GM23338 (cell line): ENCODE measurements at regions not wholly inside any gene's neighbourhood (a gene's known extent, or its start where the extent isn't known, plus 50 kb on each side); places are given as distances from the start of the nearest gene placed in this dataset.

Experiments used
- ATAC-seq: fragments of 200-7000 bp; cut with Tn5 transposase; 3 replicates; pipeline ENCODE4 v1.9.1; 2020
- DNase-seq: peaks from one replicate; pipeline ENCODE4 v3.0.0-alpha.2; 2015; ENCODE audit warnings: low spot score
- H2AFZ ChIP-seq: fragments of 200-600 bp; sonication (generic); 2 replicates; pipeline ENCODE4 v1.8.0; 2016; ENCODE audit warnings: antibody characterized with exemption, mild to moderate bottlenecking, moderate library complexity
- H3F3A ChIP-seq: fragments of 200-600 bp; sonication (generic); replicated peaks from 2 replicates; pipeline ENCODE4 v1.8.0; 2017; ENCODE audit warnings: antibody characterized with exemption, mixed run types, low read depth
- H3K27ac ChIP-seq: fragments of 200-600 bp; sonication (generic); 2 replicates; pipeline ENCODE4 v1.6.1; 2016; ENCODE audit warnings: low read depth
- H3K27me3 ChIP-seq: fragments of 200-600 bp; sonication (generic); 2 replicates; pipeline ENCODE4 v1.8.0; 2016; ENCODE audit warnings: mild to moderate bottlenecking, mixed run types, moderate library complexity; ENCODE audit not compliant: insufficient read depth
- H3K36me3 ChIP-seq: fragments of 200-600 bp; sonication (generic); 2 replicates; pipeline ENCODE4 v1.8.0; 2016; ENCODE audit warnings: mild to moderate bottlenecking; ENCODE audit not compliant: insufficient read depth
- H3K4me1 ChIP-seq: fragments of 200-600 bp; sonication (generic); 2 replicates; pipeline ENCODE4 v1.8.0; 2016; ENCODE audit warnings: mild to moderate bottlenecking, moderate library complexity; ENCODE audit not compliant: insufficient read depth
- H3K4me2 ChIP-seq: fragments of 200-600 bp; sonication (generic); 2 replicates; pipeline ENCODE4 v1.7.1; 2017; ENCODE audit warnings: mixed run types
- H3K4me3 ChIP-seq: fragments of 200-600 bp; sonication (generic); 2 replicates; pipeline ENCODE4 v1.6.1; 2016; ENCODE audit warnings: mixed run types
- H3K79me2 ChIP-seq: fragments of 200-600 bp; sonication (generic); replicated peaks from 2 replicates; pipeline ENCODE4 v1.8.0; 2017; ENCODE audit warnings: mild to moderate bottlenecking; ENCODE audit not compliant: insufficient read depth
- H3K9me2 ChIP-seq: fragments of 200-600 bp; sonication (generic); 2 replicates; pipeline ENCODE4 v1.8.0; 2017; ENCODE audit not compliant: insufficient read depth
- H4K20me1 ChIP-seq: fragments of 200-600 bp; sonication (generic); replicated peaks from 2 replicates; pipeline ENCODE4 v1.8.0; 2017; ENCODE audit warnings: mild to moderate bottlenecking; ENCODE audit not compliant: insufficient read depth
- H3K27ac Mint-ChIP-seq: 2 replicates; pipeline ENCODE4 v1.8.0; 2020; ENCODE audit warnings: inconsistent platforms, mild to moderate bottlenecking, moderate library complexity, mixed read lengths
- H3K27me3 Mint-ChIP-seq: 3 replicates; pipeline ENCODE4 v1.8.0; 2022; ENCODE audit warnings: low read depth, mild to moderate bottlenecking, moderate library complexity, mixed read lengths, inconsistent platforms; ENCODE audit not compliant: insufficient read depth, poor library complexity
- H3K36me3 Mint-ChIP-seq: 3 replicates; pipeline ENCODE4 v1.8.0; 2021; ENCODE audit warnings: low read depth, mild to moderate bottlenecking, inconsistent platforms, moderate library complexity, mixed read lengths
- H3K4me1 Mint-ChIP-seq: 3 replicates; pipeline ENCODE4 v1.8.0; 2020; ENCODE audit warnings: mild to moderate bottlenecking, inconsistent platforms, mixed read lengths
- H3K4me3 Mint-ChIP-seq: 3 replicates; pipeline ENCODE4 v1.8.0; 2021; ENCODE audit warnings: moderate library complexity, mild to moderate bottlenecking, inconsistent platforms, mixed read lengths
- H3K9me3 Mint-ChIP-seq: 3 replicates; pipeline ENCODE4 v1.8.0; 2020; ENCODE audit warnings: moderate library complexity, mild to moderate bottlenecking, inconsistent platforms, mixed read lengths
- ETS1 ChIP-seq: IDR thresholded peaks from 2 replicates; pipeline ENCODE4 v1.6.1; 2016; ENCODE audit warnings: antibody characterized with exemption
- EZH2 ChIP-seq: fragments of 200-600 bp; sonication (generic); IDR thresholded peaks from one replicate; pipeline ENCODE4 v1.8.0; 2017; ENCODE audit warnings: antibody characterized with exemption, mild to moderate bottlenecking, low read depth; ENCODE audit not compliant: unreplicated experiment
- EZH2phosphoT487 ChIP-seq: fragments of 200-600 bp; sonication (generic); IDR thresholded peaks from one replicate; pipeline ENCODE4 v1.8.1; 2018; ENCODE audit warnings: antibody characterized with exemption; ENCODE audit not compliant: unreplicated experiment
- JUNB ChIP-seq: IDR thresholded peaks from one replicate; pipeline ENCODE4 v1.6.1; 2016; ENCODE audit warnings: antibody characterized with exemption; ENCODE audit not compliant: unreplicated experiment
- NANOG ChIP-seq: IDR thresholded peaks from 2 replicates; pipeline ENCODE4 v1.6.1; 2016; ENCODE audit warnings: antibody characterized with exemption, borderline replicate concordance
- POLR2AphosphoS5 ChIP-seq: IDR thresholded peaks from 2 replicates; pipeline ENCODE4 v1.6.1; 2016; ENCODE audit warnings: antibody characterized with exemption, low read depth
- REST ChIP-seq: IDR thresholded peaks from one replicate; pipeline ENCODE4 v1.6.1; 2018; ENCODE audit warnings: antibody characterized with exemption; ENCODE audit not compliant: unreplicated experiment
- STAT1 ChIP-seq: IDR thresholded peaks from one replicate; pipeline ENCODE4 v1.6.1; 2016; ENCODE audit warnings: antibody characterized with exemption; ENCODE audit not compliant: unreplicated experiment
- ZNF114 ChIP-seq: fragments of 250-450 bp; sonication (Bioruptor Pico); IDR thresholded peaks from 2 replicates; pipeline ENCODE4 v1.5.0; 2020; ENCODE audit warnings: mild to moderate bottlenecking, moderate library complexity
- ZNF331 ChIP-seq: fragments of 250-450 bp; sonication (Bioruptor Pico); IDR thresholded peaks from 2 replicates; pipeline ENCODE4 v1.5.0; 2020; ENCODE audit warnings: low read depth, mild to moderate bottlenecking, moderate library complexity

GRCh38 chr17:20922128-20922670 is 120.6 kb downstream of the USP22 start (continued):
- TF ChIP-seq REST (no peak), ETS1 (no peak), NANOG (no peak), JUNB (no peak), STAT1 (no peak), EZH2 (no peak), POLR2AphosphoS5 (no peak), ZNF114 (CRISPR knock-in tag) (no peak), EZH2phosphoT487 (no peak), ZNF331 (no peak)

- H3K27me3 Mint-ChIP-seq = no peaks in the 10 kb centered on the region
- H3K36me3 ChIP-seq = no peaks in the 10 kb centered on the region
- H3K4me3 ChIP-seq = no peak overlapping the region
- ATAC-seq (no peak), DNase-seq (no peak)
- H3K4me1 ChIP-seq = no peaks in the 10 kb centered on the region; the same call in 1 of the 2 replicates
- no peaks in the 10 kb centered on the region for H4K20me1 ChIP-seq
- no peak overlapping the region for H3K27ac ChIP-seq
- no peak overlapping the region for H2AFZ ChIP-seq
- H3K79me2 ChIP-seq = no peaks in the 10 kb centered on the region
- H3K4me2 ChIP-seq = no peak overlapping the region
- no peaks in the 10 kb centered on the region for H3K36me3 Mint-ChIP-seq
- no peaks in the 10 kb centered on the region for H3K9me2 ChIP-seq
- no peak overlapping the region for H3K4me3 Mint-ChIP-seq
- TF ChIP-seq REST = no peak
- H3K9me3 Mint-ChIP-seq = no peaks in the 10 kb centered on the region
- no peaks in the 10 kb centered on the region for H3K27me3 ChIP-seq
- H3K4me1 Mint-ChIP-seq = peaks cover 2% of the 10 kb centered on the region; the same call in 2 of the 3 replicates
- no peak overlapping the region for H3K27ac Mint-ChIP-seq
- no peaks in the 10 kb centered on the region for H3F3A ChIP-seq
Observed at GRCh38 chr17:20924306-20924705, 118.5 kb downstream of the USP22 start.
